H54 (cell line): ENCODE measurements at regions not wholly inside any gene's neighbourhood (a gene's known extent, or its start where the extent isn't known, plus 50 kb on each side); places are given as distances from the start of the nearest gene placed in this dataset.

Experiments used
- DNase-seq: peaks from one replicate; pipeline ENCODE4 v3.0.0; 2011; ENCODE audit warnings: low spot score, mixed read lengths; ENCODE audit not compliant: insufficient read length
- FAIRE-seq: peaks from 3 replicates; lab custom pipeline; 2011; peaks lifted over from hg19 to GRCh38; lab: Jason Lieb, UNC
- POLR2A ChIP-seq: IDR thresholded peaks from 2 replicates; pipeline ENCODE4 v1.6.1; 2011; ENCODE audit warnings: low read depth, mild to moderate bottlenecking, low read length

GRCh38 chr3:118760585-118761290, 273.9 kb downstream of the IGSF11 start:
- DNase-seq (no peak), FAIRE-seq (no peak)
- no peak for TF ChIP-seq POLR2A

DNA sequence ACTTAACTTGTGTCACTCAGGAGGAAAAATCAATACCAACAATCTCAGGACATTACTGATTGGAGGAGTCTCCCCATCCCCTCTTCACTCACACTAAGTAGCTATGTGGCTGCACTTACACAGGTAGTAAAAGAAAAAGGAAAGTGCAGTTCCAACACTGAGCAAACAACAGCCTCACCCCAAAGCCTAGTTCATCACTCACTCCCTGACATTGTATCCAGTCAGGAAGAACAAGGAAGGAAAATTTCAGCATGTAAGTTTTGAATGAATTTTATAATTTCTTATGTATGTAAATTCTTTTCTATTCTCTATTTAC, 273.4 kb downstream of the IGSF11 start:
- FAIRE-seq: no peak
- DNase-seq: no peak
- TF ChIP-seq POLR2A: no peak

DNA sequence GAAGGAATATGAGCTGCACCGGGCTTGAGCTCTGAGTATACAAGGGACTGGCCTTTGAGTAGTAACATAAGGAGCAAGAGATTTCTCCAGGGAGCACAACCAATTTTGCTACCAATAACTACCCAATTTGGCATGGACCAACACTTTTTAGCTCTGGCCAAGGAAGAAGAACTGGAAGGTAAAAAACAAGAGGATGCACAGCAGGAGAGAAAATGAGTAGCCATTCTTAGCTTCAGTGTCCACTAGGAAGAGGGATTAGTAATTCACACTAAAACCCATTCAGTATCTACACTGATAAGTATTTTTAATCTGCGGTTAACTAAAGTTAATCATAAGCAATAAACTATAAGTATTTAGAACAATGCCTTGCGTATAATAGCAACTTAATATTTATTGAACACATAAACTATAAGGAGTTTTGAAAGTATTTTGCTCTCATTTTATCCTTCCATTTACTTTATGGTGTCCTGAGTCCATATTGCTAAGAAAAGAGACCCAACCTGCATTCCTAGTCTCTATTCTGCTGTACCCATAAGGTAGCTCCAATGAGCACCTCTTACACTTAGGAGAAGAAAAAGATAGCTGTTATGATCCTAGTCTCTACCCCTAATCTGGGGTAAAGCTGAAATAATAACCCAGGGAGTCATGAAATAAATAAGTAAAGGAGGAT, 268.9 kb downstream of the IGSF11 start:
- FAIRE-seq (no peak), DNase-seq (no peak)
- TF ChIP-seq POLR2A: no peak

DNA sequence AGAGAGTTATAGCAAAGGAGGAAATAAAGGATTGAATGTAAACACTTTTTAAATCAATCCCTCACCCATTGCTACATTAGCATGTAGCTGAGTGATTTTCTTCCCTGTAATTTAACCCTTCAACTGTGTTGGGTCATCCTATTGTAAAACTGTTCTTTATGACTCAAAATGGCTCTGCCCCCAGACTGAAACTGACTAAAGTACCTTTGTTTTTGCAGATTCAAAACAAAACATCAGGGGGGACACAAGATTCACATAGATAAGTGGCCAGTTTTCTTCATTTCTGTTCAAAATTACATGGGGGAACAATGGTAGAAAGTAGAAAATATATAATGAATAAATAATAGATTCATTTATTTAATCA, 268.4 kb downstream of the IGSF11 start:
- no peak for FAIRE-seq
- no peak for DNase-seq
- no peak for TF ChIP-seq POLR2A

DNA sequence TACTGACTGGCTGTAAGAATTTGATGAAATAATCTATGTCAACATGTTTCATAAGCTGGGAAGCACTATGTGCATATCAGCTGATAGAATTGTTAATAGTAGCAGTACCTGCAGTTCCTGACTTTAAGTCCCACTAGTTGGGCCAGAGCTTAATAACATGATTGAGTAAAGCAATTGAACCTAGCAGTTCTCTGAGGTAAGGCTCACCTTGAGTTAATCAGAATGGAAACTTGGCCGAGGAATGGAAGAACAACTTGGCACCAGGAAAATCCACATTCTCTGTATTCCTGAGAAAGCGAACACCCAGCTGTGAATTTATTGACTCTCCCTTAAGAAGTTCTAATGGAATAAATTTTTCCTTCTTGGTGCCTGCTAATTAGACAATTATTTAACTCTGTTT, 262.6 kb downstream of the IGSF11 start:
- TF ChIP-seq POLR2A: no peak
- no peak for DNase-seq
- FAIRE-seq: no peak

GRCh38 chr3:118772547-118773011, 262.1 kb downstream of the IGSF11 start:
- FAIRE-seq: no peak
- TF ChIP-seq POLR2A: no peak
- DNase-seq: no peak

DNA sequence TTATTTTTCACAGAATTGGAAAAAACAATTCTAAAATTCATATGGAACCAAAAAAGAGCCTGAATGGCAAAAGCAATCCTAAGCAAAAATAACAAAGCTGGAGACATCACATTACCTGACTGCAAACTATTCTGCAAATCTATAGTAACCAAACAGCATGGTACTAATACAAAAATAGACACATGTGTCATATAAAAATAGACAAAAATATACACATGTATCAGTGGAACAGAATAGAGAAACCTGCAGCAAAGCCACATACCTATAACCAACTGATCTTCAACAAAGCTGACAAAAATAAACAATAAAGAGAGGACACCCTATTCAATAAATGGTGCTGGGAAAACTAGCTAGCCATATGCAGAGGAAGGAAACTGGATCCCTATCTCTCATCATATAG, 259.6 kb downstream of the IGSF11 start:
- TF ChIP-seq POLR2A: no peak
- FAIRE-seq (no peak), DNase-seq (no peak)

DNA sequence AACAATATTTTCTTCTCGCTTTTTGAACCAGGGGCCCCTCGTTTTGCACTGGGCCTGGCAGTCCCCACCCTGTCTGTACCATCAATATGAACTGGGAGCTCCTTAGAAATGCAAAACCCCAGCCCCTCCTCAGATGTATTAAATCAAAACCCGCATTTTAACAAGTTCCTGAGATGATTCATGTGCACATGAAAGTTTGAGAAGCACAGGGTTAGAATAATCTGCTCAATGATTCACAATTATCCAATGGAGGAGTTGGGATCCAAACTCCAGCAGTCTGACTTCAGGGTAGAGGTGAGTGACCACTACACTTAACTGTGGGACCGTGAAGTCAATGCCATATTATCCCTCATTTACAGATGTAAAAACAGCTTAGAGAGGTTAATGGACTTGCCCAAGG, 256.4 kb downstream of the IGSF11 start:
- FAIRE-seq (no peak), DNase-seq (no peak)
- no peak for TF ChIP-seq POLR2A

DNA sequence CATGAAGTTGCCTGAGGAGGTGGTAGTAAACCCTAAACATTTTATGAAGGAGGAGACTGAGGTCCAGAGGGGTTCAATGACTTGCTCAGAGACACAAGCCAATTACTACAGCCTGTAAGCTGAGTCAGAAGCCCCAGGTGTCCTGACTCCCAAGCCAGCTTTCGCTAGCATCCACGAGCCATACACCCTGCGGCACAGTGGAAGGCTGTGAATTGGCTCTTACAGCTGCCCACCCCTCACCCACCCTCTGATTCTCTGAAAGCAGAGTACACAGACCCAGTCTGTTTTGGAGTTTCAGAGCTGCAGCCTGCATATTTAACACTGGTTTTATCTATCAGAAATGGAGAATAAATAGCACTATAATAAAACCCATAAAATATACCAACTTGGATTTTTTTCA, 253.4 kb downstream of the IGSF11 start:
- DNase-seq (no peak), FAIRE-seq (no peak)
- TF ChIP-seq POLR2A: no peak

DNA sequence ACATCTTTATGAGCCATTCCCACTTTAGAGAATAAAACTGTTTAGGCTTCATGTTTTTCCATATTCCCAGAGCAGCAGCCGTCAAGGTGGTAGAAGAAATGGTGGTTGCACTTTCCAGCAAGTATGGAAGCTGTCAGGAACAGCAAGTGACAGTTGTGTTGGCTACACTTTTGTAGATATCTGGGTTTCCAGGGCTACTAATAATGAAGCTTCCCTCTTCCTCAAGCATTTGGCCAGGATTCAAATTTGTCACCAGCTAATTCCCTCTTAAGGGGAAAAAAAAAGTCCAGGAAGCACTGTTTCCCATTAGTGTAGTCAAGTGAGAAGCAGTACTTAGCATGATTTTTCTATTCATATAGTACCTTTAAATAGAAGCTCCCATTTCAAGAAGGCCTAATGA, 252.8 kb downstream of the IGSF11 start:
- no peak for DNase-seq
- no peak for TF ChIP-seq POLR2A
- no peak for FAIRE-seq

- FAIRE-seq: no peak
- no peak for DNase-seq
- TF ChIP-seq POLR2A: no peak
Observed at GRCh38 chr3:118782755-118783202, 251.9 kb downstream of the IGSF11 start.

- FAIRE-seq: no peak
- DNase-seq: no peak
- TF ChIP-seq POLR2A: no peak
Observed at GRCh38 chr3:118785415-118785814, 249.2 kb downstream of the IGSF11 start.

GRCh38 chr3:118791246-118791645, 243.4 kb downstream of the IGSF11 start:
- FAIRE-seq (no peak), DNase-seq (no peak)
- TF ChIP-seq POLR2A: no peak

GRCh38 chr3:118792191-118792590, 242.5 kb downstream of the IGSF11 start:
- DNase-seq: no peak
- TF ChIP-seq POLR2A: no peak
- FAIRE-seq: no peak

DNA sequence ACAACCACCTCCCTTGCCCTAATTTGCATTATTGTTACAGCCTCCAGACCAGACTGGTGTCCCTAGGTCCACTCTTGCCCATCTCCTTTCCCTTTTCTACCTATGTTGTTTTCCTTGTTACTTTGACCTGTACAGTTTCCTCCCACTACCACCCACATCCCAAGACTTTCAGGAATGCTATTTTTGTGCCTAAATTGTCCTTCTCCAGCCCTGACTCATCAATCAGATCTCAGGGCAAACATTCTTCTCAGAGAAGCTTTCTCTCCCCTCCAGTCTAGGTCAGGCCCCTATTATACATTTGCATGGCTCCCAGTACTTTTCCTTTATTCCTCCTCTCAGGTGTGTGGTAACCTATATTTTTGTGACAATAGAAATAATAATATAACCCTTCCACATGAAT, 241.5 kb downstream of the IGSF11 start:
- TF ChIP-seq POLR2A: no peak
- no peak for DNase-seq
- FAIRE-seq: no peak
